GM12878 (cell line): ENCODE measurements at regions not wholly inside any gene's neighbourhood (a gene's known extent, or its start where the extent isn't known, plus 50 kb on each side); places are given as distances from the start of the nearest gene placed in this dataset.
"Not testable (repeated sequence)": the region's sequence is repeated elsewhere in the genome, so short reads cannot be mapped to it uniquely, and the experiment has no call there.

ENCODE experiments used
- CHD1 ChIP-seq: IDR thresholded peaks from 2 replicates; pipeline ENCODE4 v1.6.1; 2012; ENCODE audit warnings: low read depth, low read length, improper control_type of control experiment
- CHD4 ChIP-seq: fragments of 200-600 bp; sonication (generic); IDR thresholded peaks from 2 replicates; pipeline ENCODE4 v1.6.1; 2016; ENCODE audit warnings: mild to moderate bottlenecking
- EP300 ChIP-seq, 2 experiments: fragments of 150-350 bp in 1 of 2; IDR thresholded peaks; 2 replicates each; pipeline ENCODE4 v1.6.1; 2011 to 2012; ENCODE audit warnings: low read depth in 2 of 2, low read length in 2 of 2, borderline replicate concordance in 1 of 2, improper control_type of control experiment in 1 of 2, inconsistent platforms in 1 of 2; ENCODE audit not compliant: control insufficient read depth in 1 of 2
- JUNB ChIP-seq: IDR thresholded peaks from 2 replicates; pipeline ENCODE4 v1.6.1; 2016; ENCODE audit warnings: antibody characterized with exemption, mild to moderate bottlenecking
- NFIC ChIP-seq: IDR thresholded peaks from 2 replicates; pipeline ENCODE4 v1.6.1; 2012; ENCODE audit warnings: low read depth, mild to moderate bottlenecking, inconsistent platforms, low read length, moderate library complexity
- POLR2A ChIP-seq: IDR thresholded peaks from 2 replicates; pipeline ENCODE4 v1.6.1; 2011; ENCODE audit warnings: low read depth, mild to moderate bottlenecking, low read length
- POLR2AphosphoS2 ChIP-seq: IDR thresholded peaks from 2 replicates; pipeline ENCODE4 v1.6.1; 2011; ENCODE audit warnings: low read depth, mild to moderate bottlenecking, low read length, improper control_type of control experiment, moderate library complexity
- RAD21 ChIP-seq: IDR thresholded peaks from 2 replicates; pipeline ENCODE4 v1.6.1; 2011; ENCODE audit warnings: mild to moderate bottlenecking, low read depth, low read length, moderate library complexity; ENCODE audit not compliant: insufficient read depth
- RAD51 ChIP-seq: fragments of 450-650 bp; IDR thresholded peaks from 2 replicates; pipeline ENCODE4 v1.6.1; 2016; ENCODE audit warnings: moderate library complexity, mild to moderate bottlenecking, inconsistent platforms
- RB1 ChIP-seq: fragments of 450-650 bp; formaldehyde crosslinking; IDR thresholded peaks from 2 replicates; pipeline ENCODE4 v1.6.1; 2017; ENCODE audit warnings: mild to moderate bottlenecking, borderline replicate concordance
- RCOR1 ChIP-seq: conservative IDR thresholded peaks from 2 replicates; pipeline ENCODE4 v1.6.1; 2012; ENCODE audit warnings: low read depth, low read length, improper control_type of control experiment
- TCF7 ChIP-seq: IDR thresholded peaks from 2 replicates; pipeline ENCODE4 v1.6.1; 2014; ENCODE audit warnings: antibody characterized with exemption, borderline replicate concordance
- TF ChIP-seq, protein P1 (sequence below): IDR thresholded peaks from 2 replicates; pipeline ENCODE4 v1.6.1; 2012; ENCODE audit warnings: mild to moderate bottlenecking, low read depth, low read length
- TF ChIP-seq, protein P2 (sequence below): fragments of 450-650 bp; conservative IDR thresholded peaks from 2 replicates; pipeline ENCODE4 v1.6.1; 2017; ENCODE audit warnings: mild to moderate bottlenecking, moderate library complexity

DNA sequence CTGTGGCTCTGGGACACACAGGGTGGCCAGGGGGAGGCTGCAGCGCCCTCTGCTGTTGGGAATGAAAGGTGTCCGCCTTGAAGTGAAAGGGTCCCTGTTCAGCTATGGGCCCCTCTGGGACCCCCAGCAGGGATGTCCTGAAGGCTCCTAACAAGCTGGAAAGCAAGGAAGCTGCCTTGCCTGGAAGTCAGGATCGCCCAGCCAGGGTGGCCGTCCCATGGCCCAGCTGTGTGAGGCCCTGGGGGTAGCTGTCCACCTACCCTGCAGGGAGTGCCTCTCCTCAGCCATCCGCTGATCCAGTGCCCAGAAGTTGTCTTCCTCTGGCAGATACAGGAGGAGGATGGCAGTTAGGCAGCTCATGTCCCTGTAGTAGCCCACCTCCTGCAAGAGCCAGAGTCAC is 143.4 kb upstream of the ZNG1F start:
- TF ChIP-seq RAD21; EP300 (IDR thresholded peaks at IDR 0.05; ENCODE audit: borderline replicate concordance in 1 of 2, control insufficient read depth in 1 of 2, low read depth in 2 of 2, low read length in 2 of 2); RB1; RCOR1; CHD1; RAD51; NFIC; POLR2AphosphoS2; TCF7; CHD4; JUNB; POLR2A: not testable (repeated sequence)
- TF ChIP-seq, protein P1, sequence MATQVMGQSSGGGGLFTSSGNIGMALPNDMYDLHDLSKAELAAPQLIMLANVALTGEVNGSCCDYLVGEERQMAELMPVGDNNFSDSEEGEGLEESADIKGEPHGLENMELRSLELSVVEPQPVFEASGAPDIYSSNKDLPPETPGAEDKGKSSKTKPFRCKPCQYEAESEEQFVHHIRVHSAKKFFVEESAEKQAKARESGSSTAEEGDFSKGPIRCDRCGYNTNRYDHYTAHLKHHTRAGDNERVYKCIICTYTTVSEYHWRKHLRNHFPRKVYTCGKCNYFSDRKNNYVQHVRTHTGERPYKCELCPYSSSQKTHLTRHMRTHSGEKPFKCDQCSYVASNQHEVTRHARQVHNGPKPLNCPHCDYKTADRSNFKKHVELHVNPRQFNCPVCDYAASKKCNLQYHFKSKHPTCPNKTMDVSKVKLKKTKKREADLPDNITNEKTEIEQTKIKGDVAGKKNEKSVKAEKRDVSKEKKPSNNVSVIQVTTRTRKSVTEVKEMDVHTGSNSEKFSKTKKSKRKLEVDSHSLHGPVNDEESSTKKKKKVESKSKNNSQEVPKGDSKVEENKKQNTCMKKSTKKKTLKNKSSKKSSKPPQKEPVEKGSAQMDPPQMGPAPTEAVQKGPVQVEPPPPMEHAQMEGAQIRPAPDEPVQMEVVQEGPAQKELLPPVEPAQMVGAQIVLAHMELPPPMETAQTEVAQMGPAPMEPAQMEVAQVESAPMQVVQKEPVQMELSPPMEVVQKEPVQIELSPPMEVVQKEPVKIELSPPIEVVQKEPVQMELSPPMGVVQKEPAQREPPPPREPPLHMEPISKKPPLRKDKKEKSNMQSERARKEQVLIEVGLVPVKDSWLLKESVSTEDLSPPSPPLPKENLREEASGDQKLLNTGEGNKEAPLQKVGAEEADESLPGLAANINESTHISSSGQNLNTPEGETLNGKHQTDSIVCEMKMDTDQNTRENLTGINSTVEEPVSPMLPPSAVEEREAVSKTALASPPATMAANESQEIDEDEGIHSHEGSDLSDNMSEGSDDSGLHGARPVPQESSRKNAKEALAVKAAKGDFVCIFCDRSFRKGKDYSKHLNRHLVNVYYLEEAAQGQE = not testable (repeated sequence)
- TF ChIP-seq, protein P2, sequence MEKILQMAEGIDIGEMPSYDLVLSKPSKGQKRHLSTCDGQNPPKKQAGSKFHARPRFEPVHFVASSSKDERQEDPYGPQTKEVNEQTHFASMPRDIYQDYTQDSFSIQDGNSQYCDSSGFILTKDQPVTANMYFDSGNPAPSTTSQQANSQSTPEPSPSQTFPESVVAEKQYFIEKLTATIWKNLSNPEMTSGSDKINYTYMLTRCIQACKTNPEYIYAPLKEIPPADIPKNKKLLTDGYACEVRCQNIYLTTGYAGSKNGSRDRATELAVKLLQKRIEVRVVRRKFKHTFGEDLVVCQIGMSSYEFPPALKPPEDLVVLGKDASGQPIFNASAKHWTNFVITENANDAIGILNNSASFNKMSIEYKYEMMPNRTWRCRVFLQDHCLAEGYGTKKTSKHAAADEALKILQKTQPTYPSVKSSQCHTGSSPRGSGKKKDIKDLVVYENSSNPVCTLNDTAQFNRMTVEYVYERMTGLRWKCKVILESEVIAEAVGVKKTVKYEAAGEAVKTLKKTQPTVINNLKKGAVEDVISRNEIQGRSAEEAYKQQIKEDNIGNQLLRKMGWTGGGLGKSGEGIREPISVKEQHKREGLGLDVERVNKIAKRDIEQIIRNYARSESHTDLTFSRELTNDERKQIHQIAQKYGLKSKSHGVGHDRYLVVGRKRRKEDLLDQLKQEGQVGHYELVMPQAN = not testable (repeated sequence)
